ENCODE measurements at regions not wholly inside any gene's neighbourhood (a gene's known extent, or its start where the extent isn't known, plus 50 kb on each side); places are given as distances from the start of the nearest gene placed in this dataset.

DNA sequence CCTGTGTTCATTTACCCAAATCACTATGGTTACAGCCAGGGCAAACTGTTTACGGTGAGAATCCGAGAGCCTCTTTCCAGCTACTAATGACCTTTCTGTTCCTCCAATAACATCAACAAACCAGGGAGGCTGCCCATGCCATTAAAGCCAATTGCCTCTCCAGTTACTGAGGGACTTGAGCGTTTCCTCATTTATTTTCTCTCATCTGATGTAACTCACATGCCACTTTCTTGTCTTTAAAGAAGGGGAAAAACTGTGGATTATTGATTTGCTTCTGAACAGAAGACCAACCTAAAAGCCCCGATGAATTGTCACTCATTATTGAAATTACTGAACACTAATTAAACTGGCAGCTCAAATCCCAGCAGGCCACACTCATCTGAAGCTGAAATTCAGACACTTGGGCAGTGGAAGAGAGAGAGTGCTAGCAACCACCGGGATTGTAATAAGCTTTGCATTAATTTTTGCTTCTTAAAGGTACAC is 595.8 kb upstream of the MKI67 start:
- H3K4me3 ChIP-seq (replicated peaks in 1 of 3; ENCODE audit: insufficient read depth in 1 of 3, low read depth in 2 of 3, low read length in 3 of 3) = no peak overlapping the region
- no peak overlapping the region for H2AFZ ChIP-seq (ENCODE audit: low read length)
- no peaks in the 10 kb centered on the region for H3K9me3 ChIP-seq (ENCODE audit: low read length)
- no peaks in the 10 kb centered on the region for H4K20me1 ChIP-seq (ENCODE audit: insufficient read depth, low read length)
- ATAC-seq (no peak), DNase-seq (ENCODE audit: low spot score) (no peak), FAIRE-seq (no peak)
- 14% methylated on average over 5 of the region's 5 CpGs for WGBS (ENCODE audit: low lambda C conversion rate)
- no peaks in the 10 kb centered on the region for H3K79me2 ChIP-seq (ENCODE audit: insufficient read depth, low read length)
- H3K4me1 ChIP-seq (ENCODE audit: insufficient read depth, low read length) = no peaks in the 10 kb centered on the region
- H3K36me3 ChIP-seq (replicated peaks in 1 of 2; ENCODE audit: control insufficient read depth in 1 of 2, insufficient read depth in 2 of 2, low read length in 2 of 2) = no peaks in the 10 kb centered on the region
- intact Hi-C loops (cut with micrococcal nuclease; ENCODE audit: unreplicated experiment) (no loop called here), in situ Hi-C loops (cut with HindIII; ENCODE audit: extremely low pct_ligation_motif_present, low pct_unique_long_range_greater_than_20kb) (no loop called here)
- H3K27ac ChIP-seq (ENCODE audit: extremely low read length, insufficient read depth, low read length) = no peak overlapping the region
- no peak for TF ChIP-seq HMGA1 (CRISPR knock-in tag; conservative IDR thresholded peaks at IDR 0.05)
- TF ChIP-seq CHD4 (IDR thresholded peaks at IDR 0.05; ENCODE audit: borderline replicate concordance, low read length) = no peak
- TF ChIP-seq CBX5 (CRISPR knock-in tag; IDR thresholded peaks at IDR 0.05; ENCODE audit: borderline replicate concordance) = no peak
- TF ChIP-seq, protein P1, sequence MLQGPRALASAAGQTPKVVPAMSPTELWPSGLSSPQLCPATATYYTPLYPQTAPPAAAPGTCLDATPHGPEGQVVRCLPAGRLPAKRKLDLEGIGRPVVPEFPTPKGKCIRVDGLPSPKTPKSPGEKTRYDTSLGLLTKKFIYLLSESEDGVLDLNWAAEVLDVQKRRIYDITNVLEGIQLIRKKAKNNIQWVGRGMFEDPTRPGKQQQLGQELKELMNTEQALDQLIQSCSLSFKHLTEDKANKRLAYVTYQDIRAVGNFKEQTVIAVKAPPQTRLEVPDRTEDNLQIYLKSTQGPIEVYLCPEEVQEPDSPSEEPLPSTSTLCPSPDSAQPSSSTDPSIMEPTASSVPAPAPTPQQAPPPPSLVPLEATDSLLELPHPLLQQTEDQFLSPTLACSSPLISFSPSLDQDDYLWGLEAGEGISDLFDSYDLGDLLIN (CRISPR knock-in tag; IDR thresholded peaks at IDR 0.05; ENCODE audit: borderline replicate concordance) = no peak
- no peak for TF ChIP-seq MEIS2 (CRISPR knock-in tag; IDR thresholded peaks at IDR 0.05)
- TF ChIP-seq JDP2 (CRISPR knock-in tag; IDR thresholded peaks at IDR 0.05; ENCODE audit: borderline replicate concordance) = no peak
- TF ChIP-seq MEIS1 (CRISPR knock-in tag; IDR thresholded peaks at IDR 0.05; ENCODE audit: borderline replicate concordance) = no peak
- TF ChIP-seq, protein P2, sequence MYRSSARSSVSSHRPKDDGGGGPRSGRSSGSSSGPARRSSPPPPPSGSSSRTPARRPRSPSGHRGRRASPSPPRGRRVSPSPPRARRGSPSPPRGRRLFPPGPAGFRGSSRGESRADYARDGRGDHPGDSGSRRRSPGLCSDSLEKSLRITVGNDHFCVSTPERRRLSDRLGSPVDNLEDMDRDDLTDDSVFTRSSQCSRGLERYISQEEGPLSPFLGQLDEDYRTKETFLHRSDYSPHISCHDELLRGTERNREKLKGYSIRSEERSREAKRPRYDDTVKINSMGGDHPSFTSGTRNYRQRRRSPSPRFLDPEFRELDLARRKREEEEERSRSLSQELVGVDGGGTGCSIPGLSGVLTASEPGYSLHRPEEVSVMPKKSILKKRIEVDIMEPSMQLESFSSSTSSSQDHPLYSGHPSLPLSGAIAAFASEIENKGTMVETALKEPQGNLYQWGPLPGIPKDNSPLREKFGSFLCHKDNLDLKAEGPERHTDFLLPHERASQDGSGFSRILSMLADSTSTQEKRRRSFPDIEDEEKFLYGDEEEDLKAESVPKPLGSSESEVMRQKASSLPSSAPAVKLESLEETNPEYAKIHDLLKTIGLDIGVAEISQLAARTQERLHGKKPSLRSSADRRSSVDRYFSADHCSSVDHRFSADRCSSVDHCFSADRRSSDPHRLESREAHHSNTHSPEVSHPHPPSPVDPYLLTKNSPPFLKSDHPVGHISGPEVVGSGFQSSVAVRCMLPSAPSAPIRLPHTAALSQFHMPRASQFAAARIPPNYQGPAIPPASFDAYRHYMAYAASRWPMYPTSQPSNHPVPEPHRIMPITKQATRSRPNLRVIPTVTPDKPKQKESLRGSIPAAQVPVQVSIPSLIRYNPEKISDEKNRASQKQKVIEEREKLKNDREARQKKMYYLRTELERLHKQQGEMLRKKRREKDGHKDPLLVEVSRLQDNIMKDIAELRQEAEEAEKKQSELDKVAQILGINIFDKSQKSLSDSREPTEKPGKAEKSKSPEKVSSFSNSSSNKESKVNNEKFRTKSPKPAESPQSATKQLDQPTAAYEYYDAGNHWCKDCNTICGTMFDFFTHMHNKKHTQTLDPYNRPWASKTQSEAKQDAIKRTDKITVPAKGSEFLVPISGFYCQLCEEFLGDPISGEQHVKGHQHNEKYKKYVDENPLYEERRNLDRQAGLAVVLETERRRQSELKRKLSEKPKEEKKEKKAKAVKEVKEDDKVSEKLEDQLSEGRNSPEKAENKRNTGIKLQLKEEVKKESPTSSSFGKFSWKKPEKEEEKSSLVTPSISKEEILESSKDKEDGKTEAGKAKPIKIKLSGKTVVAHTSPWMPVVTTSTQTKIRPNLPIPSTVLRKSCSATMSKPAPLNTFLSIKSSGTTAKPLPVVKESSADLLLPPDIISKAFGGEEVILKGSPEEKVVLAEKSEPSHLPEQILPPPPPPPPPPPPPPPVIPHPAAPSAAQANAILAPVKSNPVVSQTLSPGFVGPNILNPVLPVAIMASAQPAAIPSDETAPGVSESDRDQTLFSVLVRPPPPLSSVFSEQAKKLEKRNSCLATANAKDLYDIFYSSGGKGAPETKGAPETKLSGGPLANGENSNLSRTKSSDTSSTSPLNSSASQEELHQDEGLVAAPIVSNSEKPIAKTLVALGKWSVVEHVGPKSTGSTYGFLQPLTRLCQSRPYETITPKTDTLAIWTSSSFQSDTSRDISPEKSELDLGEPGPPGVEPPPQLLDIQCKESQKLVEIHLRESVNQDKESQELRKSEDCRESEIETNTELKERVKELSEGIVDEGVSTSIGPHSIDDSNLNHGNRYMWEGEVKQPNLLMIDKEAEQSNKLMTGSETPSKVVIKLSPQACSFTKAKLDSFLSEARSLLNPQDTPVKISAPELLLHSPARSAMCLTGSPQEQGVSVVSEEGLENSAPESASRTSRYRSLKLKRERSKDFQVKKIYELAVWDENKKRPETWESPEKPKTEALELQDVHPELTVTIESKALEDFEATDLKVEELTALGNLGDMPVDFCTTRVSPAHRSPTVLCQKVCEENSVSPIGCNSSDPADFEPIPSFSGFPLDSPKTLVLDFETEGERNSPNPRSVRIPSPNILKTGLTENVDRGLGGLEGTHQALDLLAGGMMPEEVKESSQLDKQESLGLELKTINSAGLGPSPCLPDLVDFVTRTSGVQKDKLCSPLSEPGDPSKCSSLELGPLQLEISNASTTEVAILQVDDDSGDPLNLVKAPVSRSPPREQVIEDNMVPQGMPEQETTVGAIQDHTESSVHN (CRISPR knock-in tag; IDR thresholded peaks at IDR 0.05) = no peak
- no peak for TF ChIP-seq ZNF713 (CRISPR knock-in tag; IDR thresholded peaks at IDR 0.05)
- no peak for TF ChIP-seq BHLHE40 (IDR thresholded peaks at IDR 0.05; ENCODE audit: low read length)
- H3K4me2 ChIP-seq (ENCODE audit: low read depth, low read length) = no peak overlapping the region
- no peak overlapping the region for H3K9ac ChIP-seq (ENCODE audit: insufficient read depth, low read depth, low read length)
- no TSS peak for BruUV-seq (replicated peaks)
- H3K27me3 ChIP-seq (ENCODE audit: control insufficient read depth in 1 of 2, insufficient read depth in 2 of 2, low read length in 2 of 2) = peaks cover 0 to 9% of the 10 kb centered on the region in 2 experiments; a peak in 1 of 5 replicates
- POLR2A ChIA-PET = no interaction called here
- CTCF ChIA-PET (ENCODE audit: low intra/inter-chr PET ratio, low total read pairs) = no interaction called here

All from HepG2 (cell line).